ENCODE measurements at regions not wholly inside any gene's neighbourhood (a gene's known extent, or its start where the extent isn't known, plus 50 kb on each side); places are given as distances from the start of the nearest gene placed in this dataset.

DNA sequence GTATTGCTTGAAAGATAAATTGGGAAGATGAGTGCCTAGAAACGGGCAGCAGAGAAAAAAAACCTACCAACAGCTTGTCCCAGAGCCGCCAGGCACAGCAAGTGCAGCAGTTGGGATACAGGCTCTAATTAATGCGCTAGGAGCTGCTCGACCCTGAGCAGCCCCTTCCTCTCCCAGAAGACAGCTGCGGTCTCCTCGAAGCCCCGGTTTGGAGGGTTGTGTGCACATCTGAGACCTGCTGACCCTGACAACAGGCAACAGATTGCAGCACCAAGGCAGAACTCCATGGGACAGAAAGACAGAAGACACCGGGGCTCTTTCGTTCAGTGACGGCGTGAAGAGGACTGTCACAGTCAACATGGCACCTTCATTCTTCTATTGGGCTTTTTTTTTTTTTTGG is 101.4 kb downstream of the TSEN15 start:
- peak overlapping the region; percentile 29 to 44 for H3K4me3 ChIP-seq (replicated peaks in 1 of 2; ENCODE audit: low read depth in 2 of 2, low read length in 2 of 2)
- DNase-seq (ENCODE audit: low read depth in 2 of 2) = no peak
- TF ChIP-seq, protein P1, sequence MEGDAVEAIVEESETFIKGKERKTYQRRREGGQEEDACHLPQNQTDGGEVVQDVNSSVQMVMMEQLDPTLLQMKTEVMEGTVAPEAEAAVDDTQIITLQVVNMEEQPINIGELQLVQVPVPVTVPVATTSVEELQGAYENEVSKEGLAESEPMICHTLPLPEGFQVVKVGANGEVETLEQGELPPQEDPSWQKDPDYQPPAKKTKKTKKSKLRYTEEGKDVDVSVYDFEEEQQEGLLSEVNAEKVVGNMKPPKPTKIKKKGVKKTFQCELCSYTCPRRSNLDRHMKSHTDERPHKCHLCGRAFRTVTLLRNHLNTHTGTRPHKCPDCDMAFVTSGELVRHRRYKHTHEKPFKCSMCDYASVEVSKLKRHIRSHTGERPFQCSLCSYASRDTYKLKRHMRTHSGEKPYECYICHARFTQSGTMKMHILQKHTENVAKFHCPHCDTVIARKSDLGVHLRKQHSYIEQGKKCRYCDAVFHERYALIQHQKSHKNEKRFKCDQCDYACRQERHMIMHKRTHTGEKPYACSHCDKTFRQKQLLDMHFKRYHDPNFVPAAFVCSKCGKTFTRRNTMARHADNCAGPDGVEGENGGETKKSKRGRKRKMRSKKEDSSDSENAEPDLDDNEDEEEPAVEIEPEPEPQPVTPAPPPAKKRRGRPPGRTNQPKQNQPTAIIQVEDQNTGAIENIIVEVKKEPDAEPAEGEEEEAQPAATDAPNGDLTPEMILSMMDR (IDR thresholded peaks at IDR 0.05; ENCODE audit: low read depth, low read length) = no peak

DNA sequence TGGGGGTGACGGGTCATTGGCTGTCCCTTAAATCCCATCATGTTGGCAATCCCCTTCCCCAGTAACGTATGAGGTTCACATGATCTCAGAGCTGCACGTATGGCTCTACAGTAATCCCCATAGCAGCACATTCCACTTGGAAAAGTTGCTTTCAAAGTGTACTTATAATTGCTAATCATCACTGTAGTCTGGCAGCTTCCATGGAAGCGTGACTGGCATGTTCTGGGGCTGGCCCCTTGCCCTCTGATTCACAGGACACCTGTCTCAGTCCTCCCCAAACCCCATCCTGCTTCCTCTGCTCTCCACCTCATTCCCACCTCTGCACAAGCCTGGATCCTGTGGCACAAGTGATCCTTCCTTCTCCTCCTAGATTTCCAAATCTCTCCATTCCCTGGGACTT is 102.2 kb downstream of the TSEN15 start:
- H3K4me3 ChIP-seq (replicated peaks in 1 of 2; ENCODE audit: low read depth in 2 of 2, low read length in 2 of 2) = no peak overlapping the region
- no peak for DNase-seq (ENCODE audit: low read depth in 2 of 2)
- TF ChIP-seq, protein P1 (IDR thresholded peaks at IDR 0.05; ENCODE audit: low read depth, low read length) = no peak

DNA sequence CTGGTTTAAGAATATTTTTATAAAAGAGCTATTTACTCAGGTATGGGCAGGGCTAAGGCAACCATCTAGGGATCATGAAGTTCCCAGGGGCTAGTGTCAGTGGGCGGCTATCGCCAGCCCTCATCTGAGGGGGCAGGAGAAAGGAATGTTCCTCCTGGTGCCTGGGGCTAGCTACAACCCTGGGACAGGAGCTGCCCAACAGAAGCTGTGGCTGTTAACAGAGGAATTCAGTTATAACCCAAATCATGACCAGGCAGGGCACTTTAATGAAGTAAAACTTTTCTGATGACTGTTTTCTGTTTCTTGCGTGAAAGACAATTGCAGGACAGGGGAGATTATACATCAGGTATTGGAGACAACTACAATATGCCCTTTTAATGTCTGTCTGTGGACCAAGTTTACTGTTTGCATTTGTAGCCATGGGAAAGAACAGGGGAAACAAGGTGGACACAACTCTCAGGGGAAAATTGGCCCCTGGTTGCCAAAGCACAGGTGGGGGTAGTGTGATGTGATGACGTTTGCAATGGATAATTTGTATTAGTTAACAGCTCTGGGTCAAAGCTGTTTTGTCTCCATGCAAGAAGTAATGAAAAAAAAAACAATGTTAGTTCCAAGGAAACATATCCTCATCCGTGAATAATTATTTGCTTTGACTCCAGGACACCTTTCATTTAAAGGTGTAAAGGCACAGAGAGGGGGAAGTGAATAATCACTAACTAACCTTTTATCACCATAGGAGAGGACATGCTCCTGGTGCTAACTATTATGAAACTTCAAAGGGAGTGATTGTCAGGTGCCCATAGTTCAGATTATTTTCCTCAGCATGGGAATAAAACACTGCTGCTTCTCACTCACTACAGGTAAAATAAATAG is 105.2 kb downstream of the TSEN15 start:
- no peak for DNase-seq (ENCODE audit: low read depth in 2 of 2)
- H3K4me3 ChIP-seq (replicated peaks in 1 of 2; ENCODE audit: low read depth in 2 of 2, low read length in 2 of 2) = no peak overlapping the region
- TF ChIP-seq, protein P1 (IDR thresholded peaks at IDR 0.05; ENCODE audit: low read depth, low read length) = no peak

DNA sequence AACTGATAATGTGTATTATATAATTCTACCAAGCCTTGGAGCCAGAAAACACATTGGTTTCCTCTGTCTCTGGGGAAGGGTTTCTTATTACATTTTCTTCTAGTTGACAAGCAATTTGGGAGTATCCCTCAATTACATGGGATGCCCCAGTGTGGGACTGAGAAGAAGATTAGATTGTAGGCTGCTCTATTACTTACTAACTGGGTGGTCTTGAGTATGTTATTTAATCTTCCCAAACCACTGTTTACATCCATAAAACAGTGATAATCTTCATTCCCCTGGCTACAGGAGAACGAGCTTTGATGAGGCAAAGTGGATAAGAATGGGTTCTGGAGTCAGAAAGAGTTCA is 105.8 kb downstream of the TSEN15 start:
- TF ChIP-seq, protein P1 (IDR thresholded peaks at IDR 0.05; ENCODE audit: low read depth, low read length) = no peak
- no peak for DNase-seq (ENCODE audit: low read depth in 2 of 2)
- H3K4me3 ChIP-seq (replicated peaks in 1 of 2; ENCODE audit: low read depth in 2 of 2, low read length in 2 of 2) = no peak overlapping the region

DNA sequence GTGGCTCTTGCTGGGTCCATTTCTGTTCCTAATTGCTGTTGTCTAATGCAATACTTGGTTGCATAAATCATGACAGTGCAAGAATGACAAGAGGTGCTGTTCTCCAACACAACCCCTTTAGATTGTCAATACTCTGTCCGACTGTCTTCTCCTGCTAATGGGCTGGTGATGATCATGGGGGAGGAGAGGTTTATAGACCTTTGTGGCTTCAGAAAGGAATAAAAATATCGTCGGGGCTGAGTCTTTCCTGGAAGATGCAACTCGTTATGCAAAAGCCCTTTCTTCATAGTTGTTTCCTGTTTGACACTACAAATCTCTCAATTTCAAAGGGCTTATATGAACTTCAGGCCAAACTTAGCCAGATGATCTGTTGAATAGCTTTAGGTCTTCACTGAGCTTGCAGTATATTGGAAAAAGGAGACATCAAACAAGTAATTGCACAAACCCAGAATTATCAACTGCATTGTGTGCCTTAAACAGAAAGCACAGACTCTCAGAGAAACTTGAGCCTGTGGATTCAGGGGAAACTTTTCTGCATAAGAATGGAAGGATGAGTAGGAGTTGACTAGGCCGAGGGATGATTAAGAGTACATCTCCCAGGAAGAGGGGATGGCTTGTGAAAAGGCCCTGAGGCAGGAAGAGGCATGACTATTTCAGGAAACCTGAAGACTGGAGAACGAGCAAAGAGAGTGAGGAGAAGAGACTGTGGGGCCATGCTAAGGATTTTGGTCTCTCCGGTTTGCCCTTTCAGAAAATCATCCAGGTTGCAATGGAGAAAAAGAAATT is 107.6 kb downstream of the TSEN15 start:
- H3K4me3 ChIP-seq (replicated peaks in 1 of 2; ENCODE audit: low read depth in 2 of 2, low read length in 2 of 2) = no peak overlapping the region
- DNase-seq (ENCODE audit: low read depth in 2 of 2) = no peak
- TF ChIP-seq, protein P1 (IDR thresholded peaks at IDR 0.05; ENCODE audit: low read depth, low read length) = no peak

DNA sequence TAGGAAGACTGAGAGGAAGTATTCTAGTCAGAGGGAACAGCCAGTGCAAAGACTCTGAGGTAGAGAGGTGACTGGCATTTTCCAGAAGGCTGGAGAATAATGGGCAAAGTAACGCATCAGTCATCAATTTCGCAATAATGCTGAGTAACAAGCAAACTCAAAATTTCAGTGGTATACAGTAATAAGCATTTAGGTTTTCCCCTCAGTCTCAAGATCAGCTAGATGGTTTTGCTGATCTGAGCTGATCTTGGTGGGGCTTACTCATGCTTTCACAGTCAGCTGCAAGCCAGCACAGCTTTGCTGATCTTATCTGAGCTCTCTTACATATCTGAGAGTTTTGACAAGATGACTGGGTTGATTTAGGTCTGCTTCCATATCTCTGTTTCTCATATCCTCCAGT is 108.7 kb downstream of the TSEN15 start:
- TF ChIP-seq, protein P1 (IDR thresholded peaks at IDR 0.05; ENCODE audit: low read depth, low read length) = no peak
- H3K4me3 ChIP-seq (replicated peaks in 1 of 2; ENCODE audit: low read depth in 2 of 2, low read length in 2 of 2) = no peak overlapping the region
- peak; percentile 31 to 76 for DNase-seq (ENCODE audit: low read depth in 2 of 2)
